PC-3 (cell line): ENCODE measurements at regions not wholly inside any gene's neighbourhood (a gene's known extent, or its start where the extent isn't known, plus 50 kb on each side); places are given as distances from the start of the nearest gene placed in this dataset.

Experiments
- ATAC-seq: fragments of 200-7000 bp; cut with Tn5 transposase; 2 replicates; pipeline ENCODE4 v1.9.1; 2020; ENCODE audit warnings: mild to moderate bottlenecking, moderate library complexity
- BruUV-seq: library from RNA; stranded (reverse); fragments of 400-500 nt; replicated peaks from 2 replicates; lab custom pipeline; 2021; lab: Mats Ljungman, UMichigan
- CTCF ChIA-PET: fragments of 300-600 bp; sonication (Branson Sonifier 250); formaldehyde crosslinking; loops from one replicate; lab custom pipeline; 2022; ENCODE audit warnings: antibody characterized with exemption; lab: Charles Lee
- POLR2A ChIA-PET: fragments of 300-600 bp; sonication (Branson Sonifier 250); formaldehyde crosslinking; loops from one replicate; lab custom pipeline; 2022; ENCODE audit warnings: antibody characterized with exemption; ENCODE audit not compliant: unreplicated experiment; lab: Charles Lee
- DNase-seq: peaks from one replicate; pipeline ENCODE4 v3.0.0-alpha.2; 2015
- H2AFZ ChIP-seq: fragments of 300-600 bp; sonication (generic); 2 replicates; pipeline ENCODE4 v1.6.0; 2016; ENCODE audit warnings: antibody characterized with exemption, low read length
- H3F3A ChIP-seq: fragments of 300-600 bp; sonication (generic); one replicate; pipeline ENCODE4 v1.6.0; 2017; ENCODE audit warnings: antibody characterized with exemption, low read length, control low read depth, mild to moderate bottlenecking; ENCODE audit not compliant: unreplicated experiment
- H3K27ac ChIP-seq: fragments of 300-600 bp; sonication (generic); 2 replicates; pipeline ENCODE4 v1.5.1; 2016; ENCODE audit warnings: mild to moderate bottlenecking, low read length
- H3K27me3 ChIP-seq: fragments of 300-600 bp; sonication (generic); 2 replicates; pipeline ENCODE4 v1.6.1; 2016; ENCODE audit warnings: low read length, mixed read lengths
- H3K36me3 ChIP-seq: fragments of 300-600 bp; sonication (generic); 2 replicates; pipeline ENCODE4 v1.6.1; 2016; ENCODE audit warnings: low read depth, mixed run types, low read length, mixed read lengths
- H3K4me1 ChIP-seq: fragments of 300-600 bp; sonication (generic); 2 replicates; pipeline ENCODE4 v1.5.1; 2016; ENCODE audit warnings: low read length; ENCODE audit not compliant: insufficient read depth
- H3K4me2 ChIP-seq: fragments of 300-600 bp; sonication (generic); 2 replicates; pipeline ENCODE4 v1.6.0; 2016; ENCODE audit warnings: low read length
- H3K4me3 ChIP-seq: fragments of 300-600 bp; sonication (generic); 2 replicates; pipeline ENCODE4 v1.5.1; 2016; ENCODE audit warnings: mild to moderate bottlenecking, low read length, mixed read lengths
- H3K79me2 ChIP-seq: fragments of 300-600 bp; sonication (generic); 2 replicates; pipeline ENCODE4 v1.6.1; 2017; ENCODE audit warnings: low read length, mixed read lengths
- H3K9ac ChIP-seq: fragments of 300-600 bp; sonication (generic); 2 replicates; pipeline ENCODE4 v1.6.0; 2016; ENCODE audit warnings: mild to moderate bottlenecking, low read length
- H3K9me2 ChIP-seq: fragments of 300-600 bp; sonication (generic); replicated peaks from 2 replicates; pipeline ENCODE4 v1.6.1; 2016; ENCODE audit warnings: mixed run types, low read length, mixed read lengths
- H3K9me3 ChIP-seq: fragments of 300-600 bp; sonication (generic); 2 replicates; pipeline ENCODE4 v1.6.1; 2016; ENCODE audit warnings: low read length, mixed read lengths
- H4K20me1 ChIP-seq: fragments of 300-600 bp; sonication (generic); 2 replicates; pipeline ENCODE4 v1.6.1; 2016; ENCODE audit warnings: low read length, mixed read lengths
- EZH2 ChIP-seq: fragments of 300-600 bp; sonication (generic); IDR thresholded peaks from one replicate; pipeline ENCODE4 v1.6.1; 2017; ENCODE audit warnings: antibody characterized with exemption, mild to moderate bottlenecking, low read length; ENCODE audit not compliant: unreplicated experiment
- EZH2phosphoT487 ChIP-seq: fragments of 300-600 bp; sonication (generic); IDR thresholded peaks from 2 replicates; pipeline ENCODE4 v1.6.1; 2018; ENCODE audit warnings: mild to moderate bottlenecking, antibody characterized with exemption, low read length, borderline replicate concordance
- intact Hi-C: fragments of 100-400 bp; cut with micrococcal nuclease; formaldehyde crosslinking; loops from 2 replicates; pipeline ENCODE4 v1.9.0; 2023
- TF ChIP-seq, protein P1 (sequence below): fragments of 300-600 bp; sonication (generic); conservative IDR thresholded peaks from 2 replicates; pipeline ENCODE4 v1.5.1; 2017; ENCODE audit warnings: antibody characterized with exemption, low read depth, mild to moderate bottlenecking, low read length

DNA sequence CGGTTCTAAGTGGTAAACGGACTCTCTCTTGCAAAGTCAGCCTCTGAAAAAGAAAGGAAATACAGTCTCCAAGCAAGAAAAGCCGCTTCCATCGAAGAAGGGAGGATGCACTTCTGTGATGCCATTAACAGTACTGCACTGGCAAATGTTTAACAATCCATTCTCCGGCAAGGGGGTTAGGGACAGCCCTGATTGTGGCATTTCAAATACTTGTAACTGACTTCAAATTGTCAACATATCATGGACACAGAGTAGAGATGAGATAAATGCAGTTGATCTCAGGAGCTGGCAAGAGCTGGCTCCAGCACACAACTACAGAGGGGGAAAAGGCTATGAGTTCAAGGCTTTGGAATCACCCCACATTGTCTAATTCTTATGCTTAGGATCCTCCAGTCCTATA is 146.8 kb downstream of the SLC7A11 start:
- no peak overlapping the region for H3K9ac ChIP-seq
- no peaks in the 10 kb centered on the region for H3F3A ChIP-seq
- ATAC-seq (no peak), DNase-seq (no peak)
- no TSS peak for BruUV-seq
- no peaks in the 10 kb centered on the region for H3K4me1 ChIP-seq
- TF ChIP-seq EZH2phosphoT487 (no peak), EZH2 (no peak)
- TF ChIP-seq, protein P1, sequence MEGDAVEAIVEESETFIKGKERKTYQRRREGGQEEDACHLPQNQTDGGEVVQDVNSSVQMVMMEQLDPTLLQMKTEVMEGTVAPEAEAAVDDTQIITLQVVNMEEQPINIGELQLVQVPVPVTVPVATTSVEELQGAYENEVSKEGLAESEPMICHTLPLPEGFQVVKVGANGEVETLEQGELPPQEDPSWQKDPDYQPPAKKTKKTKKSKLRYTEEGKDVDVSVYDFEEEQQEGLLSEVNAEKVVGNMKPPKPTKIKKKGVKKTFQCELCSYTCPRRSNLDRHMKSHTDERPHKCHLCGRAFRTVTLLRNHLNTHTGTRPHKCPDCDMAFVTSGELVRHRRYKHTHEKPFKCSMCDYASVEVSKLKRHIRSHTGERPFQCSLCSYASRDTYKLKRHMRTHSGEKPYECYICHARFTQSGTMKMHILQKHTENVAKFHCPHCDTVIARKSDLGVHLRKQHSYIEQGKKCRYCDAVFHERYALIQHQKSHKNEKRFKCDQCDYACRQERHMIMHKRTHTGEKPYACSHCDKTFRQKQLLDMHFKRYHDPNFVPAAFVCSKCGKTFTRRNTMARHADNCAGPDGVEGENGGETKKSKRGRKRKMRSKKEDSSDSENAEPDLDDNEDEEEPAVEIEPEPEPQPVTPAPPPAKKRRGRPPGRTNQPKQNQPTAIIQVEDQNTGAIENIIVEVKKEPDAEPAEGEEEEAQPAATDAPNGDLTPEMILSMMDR, result no peak
- no peak overlapping the region for H3K27ac ChIP-seq
- no peak overlapping the region for H3K4me3 ChIP-seq
- no peaks in the 10 kb centered on the region for H3K36me3 ChIP-seq
- no peaks in the 10 kb centered on the region for H3K79me2 ChIP-seq
- H3K27me3 ChIP-seq, result no peaks in the 10 kb centered on the region
- no peak overlapping the region for H3K4me2 ChIP-seq
- intact Hi-C loops, result no loop called here
- CTCF ChIA-PET, result no interaction called here
- H4K20me1 ChIP-seq, result no peaks in the 10 kb centered on the region
- H3K9me2 ChIP-seq, result no peaks in the 10 kb centered on the region
- H3K9me3 ChIP-seq, result no peaks in the 10 kb centered on the region
- no peak overlapping the region for H2AFZ ChIP-seq
- POLR2A ChIA-PET, result no interaction called here

DNA sequence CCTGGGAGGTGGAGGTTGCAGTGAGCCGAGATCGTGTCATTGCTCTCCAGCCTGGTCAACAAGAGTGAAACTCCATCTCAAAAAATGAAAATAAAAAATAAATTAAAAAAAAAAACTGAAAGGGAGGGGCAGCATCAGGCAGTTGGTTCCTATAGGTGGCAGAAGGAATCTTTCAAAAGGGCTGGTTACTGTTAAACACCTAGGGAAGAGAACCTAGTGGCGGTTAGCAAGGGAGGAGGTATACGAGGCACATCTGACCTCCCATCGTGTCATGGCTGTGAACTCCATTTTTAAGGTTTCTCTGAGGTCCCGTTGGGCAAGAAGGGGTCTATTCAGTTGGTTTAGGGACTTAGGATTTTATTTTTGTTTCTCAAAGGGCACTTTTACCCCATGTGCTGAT is 150.1 kb downstream of the SLC7A11 start:
- Histone ChIP-seq H3K4me1 (peaks cover 4% of the 10 kb centered on the region; the same call in 1 of the 2 replicates), H3K4me3 (no peak overlapping the region), H3K9ac (no peak overlapping the region), H3K4me2 (no peak overlapping the region), H3K79me2 (no peaks in the 10 kb centered on the region), H3F3A (no peaks in the 10 kb centered on the region), H3K9me2 (no peaks in the 10 kb centered on the region), H3K27me3 (no peaks in the 10 kb centered on the region), H4K20me1 (no peaks in the 10 kb centered on the region), H2AFZ (no peak overlapping the region), H3K9me3 (no peaks in the 10 kb centered on the region), H3K36me3 (no peaks in the 10 kb centered on the region), H3K27ac (no peak overlapping the region)
- intact Hi-C loops, result loop anchor here (2.0 to 5.0 kb wide), 4 partner anchors 90 to 589 kb away; no protein-coding TSS in a partner anchor
- TF ChIP-seq EZH2 (no peak), EZH2phosphoT487 (no peak)
- TF ChIP-seq, protein P1, result no peak; the same call in 1 of the 2 replicates
- peak; percentile 7 for DNase-seq
- no TSS peak for BruUV-seq
- ChIA-PET POLR2A (no interaction called here), CTCF (no interaction called here)
- ATAC-seq, result 0 out of 2 replicates have a peak, but pooled peaks have one; percentile 45

DNA sequence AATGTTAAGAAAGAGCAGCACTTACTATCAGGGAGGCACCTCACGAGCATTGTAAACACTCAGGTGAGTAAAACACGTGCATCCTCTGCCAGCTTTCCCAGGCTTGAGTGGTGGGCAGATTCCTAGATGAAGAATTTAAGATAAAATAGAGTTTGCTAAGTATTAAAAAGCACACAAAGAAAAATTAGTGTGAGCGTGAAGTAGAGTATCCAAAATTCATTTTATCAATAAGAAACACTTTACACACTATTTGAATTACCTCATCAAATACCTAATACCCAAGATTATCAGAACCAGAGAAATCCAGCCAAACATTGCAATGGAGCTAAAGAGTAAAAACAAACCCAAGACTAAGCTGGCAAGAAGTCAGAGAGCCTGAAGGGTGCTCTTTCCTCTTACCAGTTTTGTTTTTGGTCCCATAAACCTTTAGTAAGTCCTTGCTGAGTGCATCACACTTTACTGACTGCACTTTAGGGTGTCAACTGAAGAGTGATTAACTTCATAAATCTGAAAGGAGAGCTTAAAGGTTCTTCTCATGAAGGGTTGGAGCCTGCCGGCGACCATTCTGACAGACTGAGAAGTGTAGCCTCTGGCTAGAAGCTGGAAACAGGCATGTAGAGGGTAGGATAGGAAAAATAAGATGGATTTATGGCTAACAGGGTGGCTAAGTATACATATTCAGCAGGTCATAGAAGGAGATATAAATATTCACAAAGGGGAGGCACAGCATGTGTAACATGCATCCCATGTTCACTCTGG is 151.1 kb downstream of the SLC7A11 start:
- no peak for TF ChIP-seq EZH2
- no peaks in the 10 kb centered on the region for H3K36me3 ChIP-seq
- intact Hi-C loops, result loop anchor here (1.0 to 5.0 kb wide), 4 partner anchors 56 to 431 kb away; no protein-coding TSS in a partner anchor
- no peaks in the 10 kb centered on the region for H3K9me2 ChIP-seq
- no peaks in the 10 kb centered on the region for H3K27me3 ChIP-seq
- H3K27ac ChIP-seq, result no peak overlapping the region
- no peak for DNase-seq
- H3K4me1 ChIP-seq, result peaks cover 4% of the 10 kb centered on the region; the same call in 1 of the 2 replicates
- POLR2A ChIA-PET, result no interaction called here
- no peak for ATAC-seq
- H3F3A ChIP-seq, result no peaks in the 10 kb centered on the region
- H3K79me2 ChIP-seq, result no peaks in the 10 kb centered on the region
- no peak overlapping the region for H3K9ac ChIP-seq
- H3K9me3 ChIP-seq, result no peaks in the 10 kb centered on the region
- peak overlapping the region; percentile 83 for H3K4me2 ChIP-seq
- H2AFZ ChIP-seq, result peak overlapping the region; percentile 87
- CTCF ChIA-PET, result interaction anchor here (0.7 to 2.2 kb wide), 4 partner anchors 56 to 780 kb away, joined by 3 to 24 read pairs (median 4); no protein-coding TSS in a partner anchor
- H3K4me3 ChIP-seq, result peak overlapping the region; percentile 34; the same call in 1 of the 2 replicates
- BruUV-seq, result no TSS peak
- no peaks in the 10 kb centered on the region for H4K20me1 ChIP-seq
